ENCODE measurements at regions not wholly inside any gene's neighbourhood (a gene's known extent, or its start where the extent isn't known, plus 50 kb on each side); places are given as distances from the start of the nearest gene placed in this dataset.

- TF ChIP-seq IRF1 (CRISPR knock-in tag; IDR thresholded peaks at IDR 0.05; ENCODE audit: low read depth), result 0 out of 2 replicates have a peak, but pooled peaks have one; percentile 12
- TF ChIP-seq ZNF770 (CRISPR knock-in tag; IDR thresholded peaks at IDR 0.05), result no peak
- no peak for TF ChIP-seq GPBP1L1 (CRISPR knock-in tag; IDR thresholded peaks at IDR 0.05)
- no peak for TF ChIP-seq ZNF101 (CRISPR knock-in tag; IDR thresholded peaks at IDR 0.05; ENCODE audit: borderline replicate concordance, low read depth)
- no peak for TF ChIP-seq HINFP (CRISPR knock-in tag; IDR thresholded peaks at IDR 0.05; ENCODE audit: low read depth)
- TF ChIP-seq TOPORS (CRISPR knock-in tag; IDR thresholded peaks at IDR 0.05), result no peak
- TF ChIP-seq ZBTB2 (CRISPR knock-in tag; IDR thresholded peaks at IDR 0.05; ENCODE audit: low read depth), result no peak
- no peak for TF ChIP-seq NFRKB (IDR thresholded peaks at IDR 0.05)
- peak; percentile 54; the same call in 1 of the 2 replicates for TF ChIP-seq PAX8 (CRISPR knock-in tag; IDR thresholded peaks at IDR 0.05; ENCODE audit: borderline replicate concordance)
- no peak for TF ChIP-seq TFAP4 (IDR thresholded peaks at IDR 0.05; ENCODE audit: borderline replicate concordance, low read depth)
- no peak for TF ChIP-seq CREB1 (IDR thresholded peaks at IDR 0.05)
- TF ChIP-seq CREB1 (CRISPR knock-in tag; IDR thresholded peaks at IDR 0.05), result no peak
- no peak for TF ChIP-seq PHF21A (CRISPR knock-in tag; IDR thresholded peaks at IDR 0.05)
- TF ChIP-seq PHF5A (CRISPR knock-in tag; IDR thresholded peaks at IDR 0.05; ENCODE audit: low read depth, unreplicated experiment), result no peak
- TF ChIP-seq ZNF547 (CRISPR knock-in tag; IDR thresholded peaks at IDR 0.05), result no peak
- no peak for TF ChIP-seq ZBTB14 (CRISPR knock-in tag; IDR thresholded peaks at IDR 0.05)
- TF ChIP-seq ZBTB21 (CRISPR knock-in tag; IDR thresholded peaks at IDR 0.05), result no peak
- no peak for TF ChIP-seq BCL6 (CRISPR knock-in tag; IDR thresholded peaks at IDR 0.05)
- no peak for TF ChIP-seq CREB3 (CRISPR knock-in tag; IDR thresholded peaks at IDR 0.05)
These were observed 85.6 kb downstream of the SNX5 start (continued) for GRCh38 chr20:17882834-17883591.

Measured in HepG2 (cell line).